COLO668 (cell line): ENCODE measurements at regions not wholly inside any gene's neighbourhood (a gene's known extent, or its start where the extent isn't known, plus 50 kb on each side); places are given as distances from the start of the nearest gene placed in this dataset.
"Not testable (repeated sequence)": the region's sequence is repeated elsewhere in the genome, so short reads cannot be mapped to it uniquely, and the experiment has no call there.

Source experiments
- DNase-seq: peaks from one replicate; lab custom pipeline; 2025; ENCODE audit not compliant: unreplicated experiment; lab: John Stamatoyannopoulos, UW

DNA sequence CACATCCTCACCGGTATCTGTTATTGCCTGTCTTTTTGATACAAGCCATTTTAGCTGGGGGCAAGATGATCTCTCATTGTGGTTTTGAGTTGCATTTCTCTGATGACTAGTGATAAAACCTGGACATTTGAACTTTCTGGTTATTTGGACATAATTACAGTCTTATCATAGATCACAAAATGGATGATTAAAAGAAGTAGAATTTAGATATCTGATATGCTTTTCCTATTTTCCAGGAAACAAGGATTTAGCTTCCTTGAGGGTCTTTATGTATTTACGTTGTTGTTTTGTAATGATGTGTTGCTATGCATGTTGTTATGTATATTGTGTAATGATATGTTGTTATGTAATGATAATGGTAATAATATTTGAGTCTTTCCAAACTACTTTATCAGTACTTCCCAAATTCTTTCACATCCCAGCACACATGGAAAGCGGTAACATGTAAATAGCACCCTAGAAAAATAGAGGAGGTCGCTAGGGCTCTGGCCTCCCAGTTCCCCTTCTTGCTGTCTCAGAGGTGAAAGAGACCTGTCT is 53.8 kb downstream of the GJD2 start:
- no peak for DNase-seq

DNA sequence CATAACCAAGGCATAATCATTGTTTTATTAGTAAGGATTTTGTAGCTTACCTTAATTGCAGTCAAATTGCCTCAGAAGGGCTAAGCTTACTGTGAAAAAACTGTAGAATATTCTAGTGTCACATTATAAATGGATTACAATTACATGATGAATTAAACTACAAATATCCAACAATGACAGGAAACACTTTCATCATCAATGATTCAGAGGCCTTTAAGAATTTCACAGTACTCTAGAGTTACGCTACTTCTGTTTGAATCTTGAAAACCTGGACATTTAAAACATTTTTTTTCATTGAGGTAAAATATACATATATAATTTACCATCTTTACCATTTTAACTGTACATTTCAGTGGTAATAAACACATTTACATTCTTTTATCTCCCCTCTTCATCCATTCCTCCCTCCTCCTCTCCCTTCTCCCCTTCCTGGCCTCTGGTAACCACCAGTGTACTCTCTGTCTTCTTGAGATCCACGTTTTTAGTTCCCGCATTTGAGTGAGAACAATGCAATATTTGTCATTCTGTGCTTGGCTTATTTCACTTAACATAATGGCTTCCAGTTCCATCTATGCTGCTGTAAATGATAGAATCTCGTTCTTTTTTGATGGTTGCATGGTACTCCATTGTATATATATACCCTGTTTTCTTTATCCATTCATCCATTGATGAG is 54.7 kb downstream of the GJD2 start:
- no peak for DNase-seq

DNA sequence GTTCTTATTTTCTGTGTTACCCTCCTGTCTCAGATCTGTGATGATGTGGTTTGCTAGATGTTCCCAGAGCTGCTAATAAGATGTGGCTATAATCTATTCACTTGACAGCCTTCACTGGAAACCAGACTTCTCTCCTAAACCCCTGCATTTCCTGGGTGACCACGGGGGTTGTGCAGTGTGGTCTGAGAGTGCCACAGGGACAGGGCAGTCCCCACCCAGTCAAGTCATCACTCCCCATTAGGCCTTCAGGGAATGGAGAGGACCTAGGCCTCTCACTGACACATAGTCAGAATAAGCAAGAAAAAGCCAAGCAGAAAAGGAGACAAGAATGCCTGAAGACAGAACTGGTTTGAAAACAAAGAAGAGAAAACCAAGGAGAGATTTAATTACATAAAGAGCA is 58.3 kb downstream of the GJD2 start:
- no peak for DNase-seq

DNA sequence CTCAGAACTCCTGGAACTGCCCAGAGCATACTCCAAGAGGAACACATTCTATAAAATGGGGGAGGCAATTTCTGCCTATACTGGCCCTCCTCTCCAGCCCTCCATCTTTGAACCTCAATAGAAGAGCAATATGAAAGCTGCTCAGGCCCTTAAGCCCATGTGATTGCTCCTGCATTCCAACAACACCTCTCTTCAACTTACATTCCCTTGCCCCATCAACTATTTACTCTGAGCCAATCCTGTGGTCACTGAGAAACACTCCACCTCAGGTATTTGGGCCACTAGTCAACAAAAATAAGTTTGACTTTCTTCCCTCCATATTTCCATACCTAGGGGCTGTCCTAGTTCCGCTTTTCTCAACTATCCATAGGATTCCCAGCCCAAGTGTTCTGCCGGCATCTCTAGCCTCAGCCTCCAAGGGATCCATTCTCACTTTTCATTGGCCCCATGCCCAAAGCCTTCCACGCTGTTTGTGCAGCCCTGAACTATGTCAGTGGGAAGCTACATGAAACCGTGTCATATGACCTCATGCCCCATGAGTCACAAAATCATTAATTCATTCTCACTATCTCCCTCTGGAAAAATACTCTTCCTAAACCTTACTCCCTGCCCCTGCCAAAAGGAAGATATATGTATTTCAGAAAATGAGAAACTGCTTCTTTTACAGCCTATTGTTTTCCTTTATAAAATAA is 61.6 kb downstream of the GJD2 start:
- no peak for DNase-seq

DNA sequence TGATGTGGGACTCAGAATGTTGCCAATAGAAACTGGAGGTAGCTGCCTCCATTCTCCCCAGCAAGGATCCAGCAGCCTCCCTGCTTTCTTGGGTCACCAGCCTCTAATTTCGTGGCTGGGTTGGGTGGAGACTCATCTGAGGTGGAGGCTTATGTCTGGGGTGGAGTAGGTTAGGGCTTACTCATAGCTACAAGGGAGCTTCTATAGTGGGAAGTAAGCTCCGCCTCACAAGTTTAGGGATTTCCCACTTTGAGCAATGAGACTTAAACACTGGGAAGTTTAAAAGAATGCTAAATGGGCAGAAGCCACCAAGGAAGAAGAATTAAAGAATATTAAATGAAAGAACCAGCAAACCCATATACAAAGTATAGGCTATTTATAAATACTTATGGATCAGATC is 63.8 kb downstream of the GJD2 start:
- no peak for DNase-seq

DNA sequence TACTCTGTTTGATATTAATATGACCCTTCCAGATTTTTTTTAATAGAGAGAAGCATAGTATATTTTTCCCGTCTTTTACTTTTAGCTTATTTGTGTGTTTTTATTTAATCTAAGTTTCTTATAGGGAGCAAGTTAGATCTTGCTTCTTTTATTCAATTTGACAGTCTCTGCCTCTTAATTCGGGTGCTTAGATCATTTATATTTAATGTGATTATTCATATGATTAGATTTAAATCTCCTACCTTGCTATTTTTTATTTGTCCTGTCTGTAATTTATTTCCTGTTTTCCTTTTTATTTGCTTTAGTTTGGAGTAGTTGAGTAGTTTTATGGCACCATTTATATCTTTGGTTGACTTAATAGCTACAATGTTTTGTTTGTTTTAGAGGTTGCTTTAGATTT is 66.1 kb downstream of the GJD2 start:
- DNase-seq: no peak

DNA sequence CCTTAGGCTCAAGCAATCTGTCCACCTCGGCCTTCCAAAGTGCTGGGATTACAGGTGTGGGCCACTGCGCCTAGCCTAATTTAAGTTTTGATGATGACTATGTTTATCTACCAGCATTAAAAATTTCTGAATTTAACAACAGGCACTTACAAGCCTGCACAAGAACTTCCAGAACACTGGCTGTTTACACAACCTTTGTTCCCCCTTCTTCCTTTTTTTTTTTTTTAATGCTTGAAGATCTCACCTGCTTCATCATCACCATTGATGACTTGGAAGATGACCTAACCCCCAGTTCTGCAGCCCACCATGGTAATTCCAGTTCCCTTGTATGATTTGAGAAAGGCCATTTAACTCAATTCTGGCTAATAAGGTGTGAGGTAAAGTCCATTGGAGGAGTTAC is 70.4 kb downstream of the GJD2 start:
- DNase-seq: no peak

DNA sequence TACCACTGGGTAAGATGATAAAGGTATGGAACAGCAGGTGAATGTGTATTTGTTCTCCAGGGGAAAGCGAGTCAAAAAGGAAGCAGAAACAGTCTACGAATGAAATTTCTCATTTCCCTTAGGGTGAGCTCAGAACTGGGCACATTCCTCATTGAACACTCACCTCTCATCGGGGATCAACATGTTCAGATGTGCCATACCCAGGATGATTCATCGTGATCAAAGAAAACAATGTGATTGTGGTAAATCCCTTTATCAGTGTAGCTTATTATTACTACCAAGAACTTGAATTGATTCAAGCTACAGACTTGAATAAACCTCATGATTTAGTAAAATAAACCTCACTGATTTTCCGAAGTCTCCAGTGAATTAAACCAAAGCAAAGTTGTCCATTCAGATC is 72.1 kb downstream of the GJD2 start:
- DNase-seq: no peak

DNA sequence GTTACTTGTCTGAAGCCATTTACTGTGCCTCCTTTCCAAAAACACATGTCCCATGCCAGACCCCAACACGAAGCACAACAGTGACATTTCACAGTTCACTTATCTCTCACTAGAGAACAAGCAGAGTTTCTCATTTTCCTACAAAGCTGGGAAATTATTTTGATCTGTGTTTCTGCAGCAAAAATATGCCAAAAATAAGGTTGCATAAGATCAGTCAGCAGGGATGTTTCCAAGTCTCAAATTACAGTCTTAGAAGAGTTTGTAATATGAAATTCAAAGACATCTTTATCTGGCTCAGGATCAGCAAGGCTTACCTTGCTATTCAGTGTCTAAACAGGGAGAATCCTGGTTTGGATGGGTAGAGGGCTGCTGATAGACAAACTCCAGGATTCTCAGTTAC is 75.5 kb downstream of the GJD2 start:
- DNase-seq: no peak

DNA sequence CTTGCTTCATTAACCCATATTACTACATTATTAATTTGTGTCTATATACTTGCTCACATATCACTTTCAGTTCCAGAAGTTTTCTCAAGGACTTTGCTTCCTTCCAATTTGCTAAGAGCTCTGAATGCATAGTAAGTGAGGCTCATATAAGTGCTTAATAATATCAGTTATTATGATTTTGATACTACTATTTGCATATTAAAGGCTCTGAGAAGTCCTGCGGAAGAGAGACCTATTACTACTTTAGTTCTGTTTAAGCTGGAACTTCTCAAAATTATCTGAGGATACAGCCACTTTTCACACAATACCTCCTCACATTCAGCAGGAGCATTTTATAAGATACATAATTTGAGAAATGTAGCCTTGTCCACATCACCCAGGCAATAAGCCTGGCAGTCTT is 81.6 kb downstream of the GJD2 start:
- DNase-seq: no peak

DNA sequence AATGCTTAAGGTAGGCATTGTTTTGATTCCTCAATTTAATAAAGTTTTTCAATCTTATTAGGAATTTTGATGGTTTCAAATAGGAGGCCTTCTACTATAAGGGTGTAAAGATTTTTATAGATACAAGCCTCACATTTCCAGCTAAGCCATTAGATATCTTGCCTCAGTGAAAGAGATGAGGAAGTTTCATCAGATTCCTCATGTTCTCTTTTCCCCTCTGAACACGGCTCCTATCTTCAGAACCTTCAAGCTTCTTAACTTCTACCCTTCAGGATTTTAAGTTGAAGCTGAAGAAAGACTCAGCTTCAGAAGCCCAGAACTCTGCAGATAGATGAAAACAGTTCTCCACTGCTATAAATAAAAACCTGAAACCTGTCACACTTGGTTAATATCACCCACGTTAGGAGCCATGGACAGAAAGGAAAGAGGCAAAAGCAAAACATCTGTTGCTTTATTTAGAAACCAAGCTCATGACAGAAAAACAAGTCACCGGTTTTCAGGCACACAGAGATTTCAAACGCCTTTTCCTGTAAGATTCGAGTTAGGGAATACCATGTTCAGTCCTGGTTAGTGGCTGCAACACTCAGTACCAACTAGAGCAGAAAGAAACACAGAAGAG is 82.2 kb upstream of the GOLGA8B start:
- no peak for DNase-seq

DNA sequence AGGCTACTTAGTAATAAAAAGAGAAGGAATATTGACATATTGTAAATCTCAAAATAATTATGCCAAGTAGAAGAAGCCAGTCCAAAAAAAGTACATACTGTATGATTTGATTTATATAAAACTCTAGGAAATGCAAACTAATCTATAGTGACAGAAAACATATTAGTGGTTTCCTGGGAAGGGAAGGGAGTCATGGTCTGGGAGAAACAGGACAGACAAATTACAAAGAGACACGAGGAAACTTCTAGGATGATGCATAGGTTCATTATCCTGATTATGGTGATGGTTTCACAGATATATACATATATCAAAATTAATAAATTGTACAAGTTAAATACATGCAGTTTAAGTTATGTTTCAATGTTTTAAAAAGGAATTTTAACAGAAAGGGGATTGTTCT is 81.0 kb upstream of the GOLGA8B start:
- DNase-seq: no peak

DNA sequence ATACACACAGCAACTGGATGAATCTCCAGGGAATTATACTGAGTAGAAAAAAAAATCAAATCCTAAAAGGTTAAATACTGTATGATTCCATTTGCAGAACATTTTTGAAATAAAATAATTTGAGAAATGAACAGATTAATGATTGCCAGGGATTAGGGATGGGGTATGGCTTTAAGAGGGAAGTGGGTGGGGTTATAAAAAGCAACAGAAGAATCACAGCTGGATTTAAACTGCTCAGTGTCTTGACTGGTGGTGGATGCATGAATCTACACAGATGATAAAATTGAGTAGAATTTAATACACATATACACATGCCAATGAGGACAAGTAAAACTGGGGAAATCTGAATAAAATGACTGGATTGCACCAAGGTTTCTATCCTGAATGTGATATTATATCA is 79.7 kb upstream of the GOLGA8B start:
- no peak for DNase-seq

DNA sequence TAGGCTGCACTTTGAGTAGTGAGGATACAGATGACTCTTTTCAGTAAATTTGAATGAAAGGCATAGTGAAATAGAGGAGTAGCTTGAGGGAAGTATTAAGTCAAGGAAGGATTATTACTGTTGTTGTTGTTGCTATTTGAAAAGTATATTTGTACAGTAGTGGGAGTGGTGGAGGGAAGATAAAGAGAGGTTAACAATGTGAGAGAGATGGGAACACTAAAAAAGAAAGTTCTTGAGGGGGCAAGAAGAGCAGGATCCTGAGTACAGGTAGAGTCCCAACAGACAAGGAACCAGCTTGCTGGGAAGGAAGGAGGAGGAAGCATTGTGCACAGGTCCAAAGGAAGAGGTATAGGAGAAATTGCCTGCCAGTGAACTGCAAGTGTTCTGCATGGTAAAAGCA is 75.6 kb upstream of the GOLGA8B start:
- DNase-seq: no peak

DNA sequence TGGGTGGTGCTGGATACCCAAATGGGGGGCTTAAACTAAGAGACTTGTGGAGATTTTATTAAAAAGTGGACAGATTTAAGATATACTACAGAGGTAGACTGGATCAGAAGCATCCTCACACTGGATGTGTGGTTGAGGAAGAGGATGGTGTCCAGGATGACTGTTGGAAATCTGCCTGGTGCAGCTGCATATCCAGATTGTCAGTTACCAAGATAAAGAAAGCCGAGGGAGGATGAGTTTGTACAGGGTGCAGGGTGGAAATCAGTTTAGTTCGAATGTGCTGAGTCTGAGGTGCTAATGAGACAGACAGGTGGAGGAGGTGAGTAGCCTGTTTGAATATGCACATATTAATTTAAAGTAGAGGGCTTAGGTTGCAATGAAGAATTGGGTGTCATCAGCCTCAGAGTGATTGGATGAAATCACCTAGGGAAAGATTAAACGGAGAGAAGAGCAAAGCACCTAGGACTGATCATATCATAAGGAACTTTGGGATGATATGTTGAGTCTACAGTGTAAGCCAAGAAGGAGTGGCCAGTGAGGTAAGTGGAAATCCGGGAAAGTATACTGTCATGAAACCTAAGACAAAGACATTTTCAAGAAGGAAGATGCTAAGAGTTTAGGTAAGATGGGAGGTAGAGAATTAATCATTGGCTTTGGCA is 74.1 kb upstream of the GOLGA8B start:
- DNase-seq: no peak

DNA sequence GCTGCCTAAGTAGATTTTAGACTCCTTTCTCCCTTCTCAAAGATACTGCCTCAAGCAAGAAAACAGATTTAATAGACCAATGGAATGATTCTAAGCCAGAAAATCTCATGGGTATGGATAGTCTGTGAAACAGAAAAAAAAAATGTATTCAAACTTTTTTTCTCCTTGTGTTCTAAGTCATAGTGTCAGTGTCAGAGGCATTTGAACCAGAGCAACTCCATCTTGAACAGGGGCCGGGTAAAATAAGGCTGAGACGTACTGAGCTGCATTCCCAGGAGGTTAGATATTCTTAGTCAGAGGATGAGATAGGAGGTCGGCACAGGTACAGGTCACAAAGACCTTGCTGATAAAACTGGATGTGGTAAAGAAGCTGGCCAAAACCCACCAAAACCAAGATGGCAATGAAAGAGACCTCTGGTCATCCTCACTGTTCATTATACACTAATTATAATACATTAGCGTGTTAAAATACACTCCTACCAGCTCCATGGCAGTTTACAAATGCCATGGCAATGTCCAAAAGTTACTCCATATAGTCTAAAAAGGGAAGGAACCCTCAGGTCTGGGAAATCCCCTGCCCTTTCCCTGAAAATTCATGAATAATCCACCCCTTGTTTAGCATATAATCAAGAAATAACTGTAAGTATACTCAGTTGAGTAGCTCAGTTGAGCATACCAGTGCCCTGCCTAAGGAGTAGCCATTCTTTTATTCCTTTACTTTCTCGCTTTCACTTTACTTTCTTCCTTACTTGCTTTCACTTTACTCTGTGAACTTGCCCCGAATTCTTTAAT is 72.8 kb upstream of the GOLGA8B start:
- no peak for DNase-seq

DNA sequence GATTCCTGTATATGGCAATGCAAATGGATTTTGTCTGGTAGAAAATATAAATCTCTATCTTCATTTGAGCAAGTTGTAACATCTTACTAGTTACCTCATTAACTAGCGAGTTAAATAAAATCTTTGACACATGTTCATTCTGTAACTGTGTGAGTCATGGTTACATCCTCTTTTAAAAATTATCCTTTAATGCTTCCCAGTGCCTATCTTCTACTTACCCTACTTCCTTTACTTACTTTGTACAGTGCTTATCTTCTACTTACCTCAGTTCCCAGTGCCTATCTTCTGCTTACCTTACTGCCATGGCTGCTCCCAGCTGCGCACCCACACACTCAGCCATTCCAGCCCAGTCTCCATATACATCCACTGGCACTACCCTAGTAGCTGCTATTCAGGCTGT is 71.9 kb upstream of the GOLGA8B start:
- no peak for DNase-seq

DNA sequence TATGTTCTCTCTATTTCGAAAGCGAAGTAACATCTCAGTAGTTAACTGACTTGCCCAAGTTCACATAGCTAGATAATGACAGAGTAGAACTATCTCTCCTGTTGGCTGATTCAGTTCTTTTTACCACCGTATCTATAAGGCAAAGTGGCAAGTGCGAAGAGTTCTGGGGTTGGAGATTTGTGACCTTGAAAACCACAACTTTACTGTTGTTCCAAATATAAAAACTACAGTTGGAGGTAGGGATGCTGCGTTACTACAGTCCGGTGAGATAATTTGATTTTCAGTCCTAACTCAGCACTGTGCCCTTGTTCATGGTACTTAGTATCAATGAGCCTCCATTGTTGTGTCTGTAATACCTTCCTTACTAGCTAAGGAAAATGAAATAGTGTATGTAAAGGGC is 71.2 kb upstream of the GOLGA8B start:
- no peak for DNase-seq

DNA sequence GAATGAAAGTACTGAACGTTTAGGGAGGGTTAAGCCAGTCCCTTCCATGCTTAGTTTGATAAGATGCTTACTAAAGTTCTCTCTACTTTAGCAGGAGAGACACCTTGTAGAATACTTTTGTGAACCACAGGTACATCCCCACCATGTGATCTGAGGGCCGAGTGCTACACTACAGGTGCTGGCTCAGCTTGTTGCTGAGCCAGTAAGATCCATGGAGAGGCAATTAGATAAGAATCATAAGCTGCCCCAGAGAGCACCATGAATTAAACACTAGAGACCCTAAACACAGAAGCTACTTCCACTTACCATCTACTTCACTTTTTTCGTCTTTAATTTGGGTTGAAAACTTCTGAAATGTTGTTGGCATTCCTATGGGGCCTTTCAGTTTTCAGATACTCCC is 70.5 kb upstream of the GOLGA8B start:
- no peak for DNase-seq

DNA sequence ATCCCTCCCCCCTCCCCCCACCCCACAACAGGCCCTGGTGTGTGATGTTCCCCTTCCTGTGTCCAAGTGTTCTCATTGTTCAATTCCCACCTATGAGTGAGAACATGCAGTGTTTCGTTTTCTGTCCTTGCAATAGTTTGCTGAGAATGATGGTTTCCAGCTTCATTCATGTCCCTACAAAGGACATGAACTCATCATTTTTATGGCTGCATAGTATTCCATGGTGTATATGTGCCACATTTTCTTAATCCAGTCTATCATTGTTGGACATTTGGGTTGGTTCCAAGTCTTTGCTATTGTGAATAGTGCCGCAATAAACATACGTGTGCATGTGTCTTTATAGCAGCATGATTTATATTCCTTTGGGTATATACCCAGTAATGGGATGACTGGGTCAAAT is 69.9 kb upstream of the GOLGA8B start:
- not testable (repeated sequence) for DNase-seq

DNA sequence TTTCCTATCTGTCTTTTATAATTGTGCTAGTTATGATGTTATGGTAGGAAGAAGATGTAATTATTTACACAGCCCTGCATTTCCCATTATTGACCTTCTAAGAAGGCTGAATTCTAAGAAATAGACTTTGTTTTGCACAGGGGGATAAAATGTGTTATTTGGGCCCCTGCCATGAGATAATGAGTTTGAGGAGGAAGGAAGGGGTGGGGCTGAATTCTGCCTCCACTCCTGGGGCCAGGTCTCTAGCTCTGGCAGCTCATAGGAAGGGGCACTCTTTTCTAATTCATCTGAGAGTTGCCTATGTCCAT is 69.2 kb upstream of the GOLGA8B start:
- DNase-seq: no peak
